Ovary (tissue), 3 donors: ENCODE measurements at regions not wholly inside any gene's neighbourhood (a gene's known extent, or its start where the extent isn't known, plus 50 kb on each side); places are given as distances from the start of the nearest gene placed in this dataset.

Source experiments
- EP300 ChIP-seq: sonication (generic); formaldehyde crosslinking; IDR thresholded peaks from one replicate; pipeline ENCODE4 v1.6.1; 2017; ENCODE audit warnings: antibody characterized with exemption
- POLR2A ChIP-seq: fragments of 450-650 bp; IDR thresholded peaks from one replicate; pipeline ENCODE4 v1.6.1; 2017; ENCODE audit warnings: antibody characterized with exemption, mild to moderate bottlenecking, moderate library complexity
- TF ChIP-seq, protein P1 (sequence below), 3 donors: fragments of 450-650 bp in 2 of 3; fragments of 200-600 bp in 1 of 3; IDR thresholded peaks; one replicate each; pipeline versions ENCODE4 v1.5.1 to v1.8.0; 2016 to 2022; ENCODE audit warnings: antibody characterized with exemption in 3 of 3, mild to moderate bottlenecking in 1 of 3
- donor health status: DM: no; HTN: no; CAD: no.

GRCh38 chr18:28372186-28372585, 195.3 kb upstream of the CDH2 start:
- TF ChIP-seq, protein P1, sequence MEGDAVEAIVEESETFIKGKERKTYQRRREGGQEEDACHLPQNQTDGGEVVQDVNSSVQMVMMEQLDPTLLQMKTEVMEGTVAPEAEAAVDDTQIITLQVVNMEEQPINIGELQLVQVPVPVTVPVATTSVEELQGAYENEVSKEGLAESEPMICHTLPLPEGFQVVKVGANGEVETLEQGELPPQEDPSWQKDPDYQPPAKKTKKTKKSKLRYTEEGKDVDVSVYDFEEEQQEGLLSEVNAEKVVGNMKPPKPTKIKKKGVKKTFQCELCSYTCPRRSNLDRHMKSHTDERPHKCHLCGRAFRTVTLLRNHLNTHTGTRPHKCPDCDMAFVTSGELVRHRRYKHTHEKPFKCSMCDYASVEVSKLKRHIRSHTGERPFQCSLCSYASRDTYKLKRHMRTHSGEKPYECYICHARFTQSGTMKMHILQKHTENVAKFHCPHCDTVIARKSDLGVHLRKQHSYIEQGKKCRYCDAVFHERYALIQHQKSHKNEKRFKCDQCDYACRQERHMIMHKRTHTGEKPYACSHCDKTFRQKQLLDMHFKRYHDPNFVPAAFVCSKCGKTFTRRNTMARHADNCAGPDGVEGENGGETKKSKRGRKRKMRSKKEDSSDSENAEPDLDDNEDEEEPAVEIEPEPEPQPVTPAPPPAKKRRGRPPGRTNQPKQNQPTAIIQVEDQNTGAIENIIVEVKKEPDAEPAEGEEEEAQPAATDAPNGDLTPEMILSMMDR (IDR thresholded peaks at IDR 0.05): no peak
- TF ChIP-seq POLR2A: no peak
- TF ChIP-seq EP300: no peak
